ENCODE measurements at regions not wholly inside any gene's neighbourhood (a gene's known extent, or its start where the extent isn't known, plus 50 kb on each side); places are given as distances from the start of the nearest gene placed in this dataset.

DNA sequence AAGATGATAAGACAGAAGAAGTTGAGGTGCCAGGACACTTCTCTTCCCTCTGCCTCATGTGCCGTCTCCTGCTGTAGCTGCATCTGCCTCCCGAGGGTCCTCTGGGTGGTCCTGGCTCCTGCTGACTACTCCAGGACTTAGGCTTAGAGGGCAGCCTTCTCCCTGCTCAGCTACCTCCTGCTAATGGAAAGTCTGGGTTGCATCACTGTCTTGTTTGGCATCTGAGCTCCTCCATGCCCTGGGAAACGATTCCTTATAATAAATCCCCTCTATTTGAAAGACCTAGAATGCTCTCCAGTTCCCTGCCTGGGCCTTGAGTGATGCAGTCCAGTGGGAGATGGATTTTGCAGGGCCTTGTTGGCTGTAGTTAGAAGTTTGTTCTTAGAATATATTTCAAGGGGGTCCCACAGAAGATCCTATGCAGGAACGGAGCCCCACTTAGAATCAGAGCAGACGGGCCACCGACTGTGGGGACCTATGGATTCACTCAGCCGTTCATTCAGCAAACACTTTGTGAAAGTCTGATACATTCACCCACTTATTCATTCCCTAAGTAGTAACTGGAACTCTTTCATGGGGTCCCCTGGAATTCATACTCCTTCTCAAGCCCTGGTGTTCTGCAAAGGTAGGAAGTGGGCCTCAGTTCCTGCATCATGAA, 269.8 kb upstream of the HDAC4 start:
- CTCF ChIA-PET: no interaction called here
- DNase-seq (ENCODE audit: low read depth, low spot score) (no peak), FAIRE-seq (no peak)
- TF ChIP-seq, protein P1, sequence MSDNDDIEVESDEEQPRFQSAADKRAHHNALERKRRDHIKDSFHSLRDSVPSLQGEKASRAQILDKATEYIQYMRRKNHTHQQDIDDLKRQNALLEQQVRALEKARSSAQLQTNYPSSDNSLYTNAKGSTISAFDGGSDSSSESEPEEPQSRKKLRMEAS (IDR thresholded peaks at IDR 0.05; ENCODE audit: insufficient read depth, insufficient read length): no peak
- TF ChIP-seq EZH2 (IDR thresholded peaks at IDR 0.05; ENCODE audit: borderline replicate concordance, low read depth, low read length, severe bottlenecking) (no peak), POLR2AphosphoS5 (IDR thresholded peaks at IDR 0.05; ENCODE audit: insufficient read depth, low read depth, low read length) (no peak), JUN (IDR thresholded peaks at IDR 0.05; ENCODE audit: borderline replicate concordance, insufficient read depth, insufficient read length, low read depth) (no peak), MYC (IDR thresholded peaks at IDR 0.05; ENCODE audit: low read depth, low read length) (no peak), POLR2A (IDR thresholded peaks at IDR 0.05; ENCODE audit: low read depth, low read length) (no peak), FOS (IDR thresholded peaks at IDR 0.05; ENCODE audit: borderline replicate concordance, insufficient read depth, low read length) (no peak), GATA2 (IDR thresholded peaks at IDR 0.05; ENCODE audit: insufficient read depth, insufficient read length, low read depth, low read length) (no peak)
- TF ChIP-seq, protein P2, sequence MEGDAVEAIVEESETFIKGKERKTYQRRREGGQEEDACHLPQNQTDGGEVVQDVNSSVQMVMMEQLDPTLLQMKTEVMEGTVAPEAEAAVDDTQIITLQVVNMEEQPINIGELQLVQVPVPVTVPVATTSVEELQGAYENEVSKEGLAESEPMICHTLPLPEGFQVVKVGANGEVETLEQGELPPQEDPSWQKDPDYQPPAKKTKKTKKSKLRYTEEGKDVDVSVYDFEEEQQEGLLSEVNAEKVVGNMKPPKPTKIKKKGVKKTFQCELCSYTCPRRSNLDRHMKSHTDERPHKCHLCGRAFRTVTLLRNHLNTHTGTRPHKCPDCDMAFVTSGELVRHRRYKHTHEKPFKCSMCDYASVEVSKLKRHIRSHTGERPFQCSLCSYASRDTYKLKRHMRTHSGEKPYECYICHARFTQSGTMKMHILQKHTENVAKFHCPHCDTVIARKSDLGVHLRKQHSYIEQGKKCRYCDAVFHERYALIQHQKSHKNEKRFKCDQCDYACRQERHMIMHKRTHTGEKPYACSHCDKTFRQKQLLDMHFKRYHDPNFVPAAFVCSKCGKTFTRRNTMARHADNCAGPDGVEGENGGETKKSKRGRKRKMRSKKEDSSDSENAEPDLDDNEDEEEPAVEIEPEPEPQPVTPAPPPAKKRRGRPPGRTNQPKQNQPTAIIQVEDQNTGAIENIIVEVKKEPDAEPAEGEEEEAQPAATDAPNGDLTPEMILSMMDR (IDR thresholded peaks at IDR 0.05; ENCODE audit: extremely low read depth in 1 of 2, insufficient read depth in 1 of 2, low read depth in 1 of 2, low read length in 2 of 2): no peak
- BruUV-seq (replicated peaks): no TSS peak
- Histone ChIP-seq H3K36me3 (ENCODE audit: control insufficient read depth in 2 of 2, extremely low read depth in 1 of 2, insufficient read depth in 2 of 2, low read length in 2 of 2) (no peaks in the 10 kb centered on the region), H2AFZ (ENCODE audit: low read depth, low read length) (no peak overlapping the region), H3K4me3 (replicated peaks in 1 of 3; ENCODE audit: insufficient read depth in 1 of 3, low read depth in 1 of 3, low read length in 3 of 3) (no peak overlapping the region), H3K4me2 (ENCODE audit: insufficient read depth, low read length) (no peak overlapping the region), H3K9ac (replicated peaks; ENCODE audit: extremely low read depth, insufficient read depth, low read length) (no peak overlapping the region), H4K20me1 (replicated peaks; ENCODE audit: control insufficient read depth, extremely low read depth, insufficient read depth, low read length) (no peaks in the 10 kb centered on the region), H3K27me3 (ENCODE audit: control insufficient read depth in 2 of 2, insufficient read depth in 2 of 2, low read length in 2 of 2) (no peaks in the 10 kb centered on the region), H3K79me2 (ENCODE audit: control insufficient read depth, insufficient read depth, low read length) (no peaks in the 10 kb centered on the region), H3K9me3 (replicated peaks; ENCODE audit: control insufficient read depth, insufficient read depth, low read length) (no peaks in the 10 kb centered on the region), H3K9me1 (replicated peaks; ENCODE audit: control insufficient read depth, extremely low read depth, insufficient read depth, low read length) (no peaks in the 10 kb centered on the region), H3K27ac (ENCODE audit: insufficient read depth, low read depth, low read length) (no peak overlapping the region), H3K4me1 (ENCODE audit: control insufficient read depth, extremely low read depth, insufficient read depth, low read length) (no peaks in the 10 kb centered on the region)
- intact Hi-C loops (cut with micrococcal nuclease): no loop called here
- POLR2A ChIA-PET: no interaction called here
- dilution Hi-C loops (cut with MboI; ENCODE audit: extremely low pct_ligation_motif_present, low sequenced_read_pairs): no loop called here
